HG02798 (cell line): ENCODE measurements at regions not wholly inside any gene's neighbourhood (a gene's known extent, or its start where the extent isn't known, plus 50 kb on each side); places are given as distances from the start of the nearest gene placed in this dataset.
"Not testable (repeated sequence)": the region's sequence is repeated elsewhere in the genome, so short reads cannot be mapped to it uniquely, and the experiment has no call there.

Source experiments
- ATAC-seq: cut with Tn5 transposase; IDR thresholded peaks from one replicate; pipeline ENCODE4 v1.9.1; 2021; ENCODE audit warnings: mild to moderate bottlenecking; ENCODE audit not compliant: unreplicated experiment, poor library complexity

DNA sequence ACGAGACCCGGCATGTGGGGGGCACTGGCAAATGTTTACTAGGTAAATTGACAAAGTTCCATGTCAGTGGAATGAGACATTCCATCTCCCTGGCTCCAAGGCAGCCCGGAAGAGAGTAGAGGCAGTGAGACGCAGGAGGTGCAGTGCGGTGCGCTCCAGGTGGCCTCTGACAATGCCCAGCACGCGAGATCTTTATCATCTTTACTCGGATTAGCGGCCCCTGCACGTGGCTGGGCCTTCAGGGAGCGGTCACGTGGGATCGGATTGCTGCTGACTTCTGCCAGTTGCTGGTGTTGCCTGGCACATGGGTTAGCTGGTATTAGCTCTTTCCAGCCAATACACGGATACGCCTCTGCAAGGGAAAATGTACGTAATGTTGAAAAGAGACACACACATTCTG lies 151.2 kb upstream of the ALKAL2 start:
- ATAC-seq: no peak

DNA sequence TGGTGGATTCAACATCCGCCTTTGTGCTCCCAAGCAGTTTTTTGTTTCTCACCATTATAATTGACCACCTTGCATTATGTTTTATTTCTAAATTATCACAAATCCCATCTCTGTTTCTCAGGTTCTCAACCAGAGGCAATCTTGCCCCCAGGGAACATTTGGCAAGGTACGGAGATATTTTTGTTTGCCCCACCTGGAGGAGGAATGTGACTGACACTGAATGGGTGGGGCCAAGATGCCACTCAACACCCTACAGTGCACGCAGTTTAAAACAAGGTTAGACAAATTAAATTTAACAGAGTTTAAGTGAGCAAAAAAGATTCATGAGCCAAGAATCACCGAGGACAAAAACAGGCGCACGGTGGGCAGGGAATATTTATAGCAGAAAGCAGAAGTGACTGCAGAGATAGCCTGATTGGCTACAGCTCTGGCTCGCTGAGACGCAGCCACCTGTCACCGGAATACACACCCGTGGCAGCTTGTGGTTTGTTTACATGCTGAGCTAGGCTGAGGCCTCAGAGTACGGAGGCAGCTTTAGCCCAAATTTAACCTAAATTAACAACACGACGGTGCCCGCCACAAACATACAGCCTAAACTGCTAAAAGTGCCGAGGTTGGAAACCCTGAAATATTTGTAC lies 150.0 kb upstream of the ALKAL2 start:
- peak; percentile 84 for ATAC-seq

DNA sequence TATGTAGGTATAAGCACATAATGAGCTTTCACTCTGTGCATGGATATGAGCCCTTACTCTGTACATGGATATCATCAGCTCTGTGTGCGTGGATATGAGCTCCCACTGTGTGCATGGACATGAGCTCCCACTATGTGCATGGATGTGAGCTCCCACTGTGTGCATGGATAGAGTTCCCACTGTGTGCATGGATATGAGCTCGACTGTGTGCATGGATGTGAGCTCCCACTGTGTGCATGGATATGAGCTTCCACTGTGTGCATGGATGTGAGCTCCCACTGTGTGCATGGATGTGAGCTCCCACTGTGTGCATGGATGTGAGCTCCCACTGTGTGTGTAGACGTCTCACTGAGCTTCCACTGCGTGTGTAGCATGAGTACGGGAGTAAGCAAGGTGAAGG lies 149.3 kb upstream of the ALKAL2 start:
- no peak for ATAC-seq

DNA sequence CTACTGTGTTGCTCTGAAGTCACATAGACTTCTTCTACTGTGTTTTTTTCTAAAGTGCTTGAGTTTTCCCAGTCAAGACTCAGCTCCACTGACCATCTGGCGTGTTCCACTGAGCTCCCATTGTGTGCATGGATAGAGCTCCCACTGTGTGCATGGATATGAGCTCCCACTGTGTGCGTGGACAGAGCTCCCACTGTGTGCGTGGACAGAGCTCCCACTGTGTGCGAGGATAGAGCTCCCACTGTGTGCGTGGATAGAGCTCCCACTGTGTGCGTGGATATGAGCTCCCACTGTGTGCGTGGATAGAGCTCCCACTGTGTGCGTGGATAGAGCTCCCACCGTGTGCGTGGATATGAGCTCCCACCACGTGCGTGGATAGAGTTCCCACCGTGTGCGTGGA lies 148.3 kb upstream of the ALKAL2 start:
- ATAC-seq: no peak

DNA sequence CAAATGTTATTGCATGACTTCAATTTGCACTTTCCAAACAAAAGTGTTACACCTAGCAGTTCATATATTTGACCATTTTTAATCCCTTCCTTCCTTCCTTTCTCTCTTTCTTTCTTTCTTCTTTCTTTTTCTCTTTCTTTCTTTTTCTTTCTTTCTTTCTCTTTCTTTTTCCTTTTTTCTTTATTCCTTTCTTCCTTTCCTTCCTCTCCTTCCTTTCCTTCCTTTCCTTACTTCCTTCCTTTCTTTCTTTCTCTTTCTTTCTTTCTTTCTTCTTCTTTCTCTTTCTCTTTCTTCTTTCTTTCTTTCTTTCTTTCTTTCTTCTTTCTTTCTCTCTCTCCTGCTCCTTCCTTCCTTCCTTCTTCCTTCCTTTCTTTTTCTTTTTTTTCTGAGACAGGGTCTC lies 146.7 kb upstream of the ALKAL2 start:
- no peak for ATAC-seq

DNA sequence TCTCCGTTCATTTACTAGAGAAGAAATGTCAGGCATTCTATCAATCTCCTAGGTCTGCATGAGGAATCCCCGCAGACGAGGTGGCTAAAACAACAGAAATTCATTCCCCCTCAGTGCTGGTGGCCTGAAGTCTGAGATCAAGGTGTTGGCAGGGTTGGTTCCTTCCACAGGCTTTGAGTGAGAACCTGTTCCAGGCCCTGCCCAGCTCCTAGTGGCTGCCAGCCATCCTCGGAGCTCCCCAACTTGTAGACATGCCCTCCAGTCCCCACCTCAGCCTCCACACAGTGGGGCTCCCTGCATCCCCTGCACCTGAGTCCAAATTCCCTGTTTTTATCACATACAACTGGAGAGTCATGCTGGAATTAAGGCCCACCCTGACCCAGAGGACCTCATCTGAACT lies 145.3 kb upstream of the ALKAL2 start:
- ATAC-seq: no peak

DNA sequence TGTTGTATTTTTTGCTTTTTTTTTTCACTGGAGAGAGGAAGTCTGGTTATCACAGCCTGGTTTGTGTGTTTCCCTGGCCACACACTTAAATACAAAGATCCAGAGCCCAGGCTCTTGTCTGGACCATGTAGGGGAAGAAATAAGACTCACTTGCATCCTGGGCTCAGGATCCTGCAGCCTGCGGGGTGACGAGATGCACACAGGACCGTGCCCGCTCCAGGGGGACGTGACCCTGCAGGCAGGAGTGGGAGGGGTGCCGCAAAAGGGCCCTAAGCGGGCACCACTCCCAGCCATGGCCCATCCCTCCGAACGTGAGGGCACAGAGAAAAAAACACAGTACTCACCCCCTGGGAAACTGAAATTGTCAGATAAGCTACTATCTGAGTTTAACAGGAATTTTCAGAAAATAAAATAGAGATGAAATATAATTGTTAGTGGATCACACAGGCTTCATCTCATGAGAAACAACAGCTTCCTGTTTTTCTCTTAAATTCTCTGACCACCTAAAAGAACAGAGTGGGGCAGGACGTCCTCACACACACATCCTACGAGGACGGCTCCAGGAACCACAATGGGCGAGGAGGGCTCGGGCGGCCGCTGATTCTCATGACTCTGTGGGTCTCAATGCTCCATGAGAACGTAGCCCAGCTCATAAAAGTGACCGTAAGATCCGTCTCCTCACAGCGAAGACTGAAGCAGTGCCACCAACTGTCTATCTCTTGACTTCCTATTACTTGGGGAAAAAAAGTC lies 142.6 kb upstream of the ALKAL2 start:
- no peak for ATAC-seq

DNA sequence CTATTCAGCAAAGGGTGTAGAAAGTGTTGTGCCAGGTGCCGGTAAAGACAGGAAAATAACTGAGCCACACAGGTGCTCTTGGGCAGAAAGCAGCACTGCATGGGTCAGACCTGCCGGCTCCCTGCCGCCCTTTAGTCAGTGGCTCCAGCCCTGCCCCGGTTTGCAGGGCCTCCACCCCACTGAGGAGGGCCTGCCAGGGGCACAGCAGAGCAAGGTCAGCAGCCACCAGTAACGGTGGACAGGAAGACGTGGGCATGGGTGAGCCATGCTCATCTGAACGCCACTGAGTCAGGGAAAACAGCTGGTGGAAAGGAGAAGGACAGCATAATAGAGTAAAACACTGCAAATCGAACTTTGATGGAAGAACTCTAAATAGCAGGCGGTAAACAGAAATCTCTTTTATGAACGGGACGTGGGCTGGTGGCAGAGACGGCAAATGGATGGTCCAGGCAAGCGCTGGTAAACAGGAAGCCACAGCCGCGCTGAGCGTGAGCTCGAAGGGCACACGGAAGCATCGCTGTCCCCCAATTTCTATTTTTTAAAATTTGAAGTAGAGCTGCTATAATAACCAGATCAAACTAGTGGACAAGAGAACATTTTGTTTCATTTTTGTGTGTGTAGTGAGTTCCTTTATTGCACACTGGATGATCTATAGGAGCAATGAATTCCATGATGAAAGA lies 141.8 kb upstream of the ALKAL2 start:
- no peak for ATAC-seq

DNA sequence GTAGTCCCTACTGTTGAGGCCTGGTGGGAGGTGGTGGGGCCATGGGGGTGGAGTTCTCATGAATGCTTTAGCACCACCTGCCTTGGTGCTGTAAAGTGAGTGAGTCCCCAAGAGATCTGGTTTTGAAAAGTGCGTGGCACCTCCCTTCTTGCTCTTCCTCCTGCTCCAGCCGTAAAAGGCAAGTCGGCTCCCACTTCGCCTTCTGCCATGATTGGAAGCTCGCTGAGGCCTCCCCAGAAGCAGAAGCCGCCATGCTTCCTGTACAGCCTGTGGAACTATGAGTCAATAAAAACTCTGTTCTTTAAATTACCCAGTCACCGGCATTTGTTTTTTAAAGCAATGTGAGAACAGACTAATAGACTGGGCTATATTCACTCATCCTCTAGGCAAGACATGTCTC lies 141.3 kb upstream of the ALKAL2 start:
- ATAC-seq: no peak

DNA sequence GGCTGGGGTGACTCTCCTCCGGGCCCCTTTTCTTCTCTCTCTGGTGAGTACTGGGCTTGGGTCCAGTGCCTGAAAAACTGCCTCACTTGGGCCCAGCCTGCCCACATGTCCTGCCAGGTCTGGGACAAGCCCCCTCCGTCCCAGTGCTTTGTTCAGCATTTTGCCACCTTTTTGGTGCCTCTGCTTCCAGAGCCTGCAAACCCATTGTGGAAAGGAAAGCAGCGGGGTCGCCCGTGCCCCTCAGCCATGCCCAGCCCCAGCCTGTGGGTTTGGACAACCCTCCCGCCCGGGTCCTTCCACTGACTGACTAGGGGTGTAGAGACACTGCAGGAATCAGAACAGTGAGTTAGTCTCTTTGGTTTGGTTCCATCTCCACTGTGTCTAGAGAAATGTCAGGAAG lies 140.7 kb upstream of the ALKAL2 start:
- no peak for ATAC-seq

DNA sequence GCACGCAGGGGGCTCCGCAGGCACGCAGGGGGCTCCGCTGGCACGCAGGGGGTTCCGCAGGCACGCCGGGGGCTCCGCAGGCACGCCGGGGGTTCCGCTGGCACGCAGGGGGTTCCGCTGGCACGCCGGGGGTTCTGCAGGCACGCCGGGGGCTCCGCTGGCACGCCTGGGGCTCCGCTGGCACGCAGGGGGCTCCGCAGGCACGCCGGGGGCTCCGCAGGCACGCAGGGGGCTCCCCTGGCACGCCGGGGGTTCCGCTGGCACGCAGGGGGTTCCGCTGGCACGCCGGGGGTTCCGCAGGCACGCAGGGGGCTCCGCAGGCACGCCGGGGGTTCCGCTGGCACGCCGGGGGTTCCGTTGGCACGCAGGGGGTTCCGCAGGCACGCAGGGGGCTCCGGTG lies 138.8 kb upstream of the ALKAL2 start:
- not testable (repeated sequence) for ATAC-seq

DNA sequence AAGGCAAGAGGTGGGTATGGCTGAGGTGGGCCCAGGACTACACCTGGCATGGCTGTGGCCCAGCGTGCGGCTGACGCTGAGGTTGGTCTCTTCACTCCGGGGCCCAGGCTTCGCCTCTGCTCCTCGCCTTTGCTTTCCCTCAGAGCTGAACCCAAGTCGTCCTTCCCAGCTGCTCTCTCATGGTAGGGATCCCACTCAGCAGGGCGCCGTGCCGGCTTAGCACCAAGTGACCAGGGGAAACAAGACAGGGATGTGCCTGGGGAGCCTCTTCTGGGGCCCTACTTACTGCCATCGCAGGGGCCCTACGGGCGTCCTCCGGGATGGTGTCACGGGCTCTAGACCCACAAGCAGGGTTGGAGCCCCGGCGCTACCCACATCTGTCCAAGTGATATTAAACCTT lies 138.1 kb upstream of the ALKAL2 start:
- no peak for ATAC-seq

DNA sequence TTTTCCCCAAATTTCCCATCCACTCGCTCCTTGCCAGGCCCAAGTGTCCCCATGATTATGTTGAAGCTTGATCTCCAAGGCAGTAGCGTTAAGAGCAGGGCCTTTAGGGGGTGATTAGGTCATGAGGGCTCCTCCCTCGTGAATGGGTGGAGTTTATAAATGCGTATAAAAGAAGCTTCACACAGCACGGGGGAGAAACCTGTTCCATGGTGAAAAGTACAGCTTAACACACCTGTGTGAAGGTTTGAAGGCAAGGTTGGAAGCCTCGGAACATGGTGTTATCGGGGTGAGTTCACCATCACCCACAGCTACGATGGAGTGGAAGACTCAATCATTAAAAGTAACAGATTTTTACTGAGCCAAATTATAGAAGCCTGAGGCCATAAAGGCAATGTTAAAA lies 137.4 kb upstream of the ALKAL2 start:
- ATAC-seq: no peak

DNA sequence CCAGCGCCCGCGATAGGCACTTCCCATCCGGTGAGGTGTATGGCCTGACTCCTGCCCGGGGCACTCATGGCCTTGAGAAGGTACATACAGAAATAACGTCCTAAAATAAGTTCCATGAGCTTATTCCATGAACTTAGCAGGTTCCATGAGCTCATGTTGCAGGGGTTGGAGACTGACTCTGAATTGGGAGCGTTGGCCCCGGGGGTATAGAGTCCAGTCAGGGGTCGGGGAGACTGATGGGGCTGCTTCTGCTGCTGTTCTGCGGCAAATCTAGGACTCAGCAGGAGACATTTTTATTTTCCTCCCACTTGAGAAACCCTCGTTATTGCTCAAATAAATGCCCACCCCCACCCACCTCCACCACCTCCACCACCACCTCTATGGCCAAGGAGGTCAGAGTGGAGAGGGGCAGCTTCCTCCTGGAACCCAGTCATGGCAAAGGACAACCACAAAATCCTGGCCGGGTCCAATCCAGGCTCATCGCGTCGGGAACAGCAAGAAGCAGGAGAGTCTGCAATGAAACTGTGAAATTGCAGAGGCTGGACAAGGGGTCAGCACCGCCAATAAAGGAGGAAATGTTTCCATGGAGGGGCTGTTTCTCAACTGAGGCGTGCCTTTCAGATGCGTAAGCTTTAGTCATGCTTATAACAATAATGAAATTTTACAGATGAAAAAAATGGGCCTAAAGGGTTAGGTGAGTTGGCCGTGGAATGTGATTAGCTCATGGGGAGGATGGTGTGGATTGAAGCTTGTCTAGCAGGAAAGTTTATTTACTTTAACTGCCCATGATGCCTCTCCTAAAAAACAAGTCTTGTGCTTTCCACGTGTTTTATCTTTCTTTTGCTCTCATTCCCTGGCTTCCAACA lies 136.6 kb upstream of the ALKAL2 start:
- no peak for ATAC-seq

DNA sequence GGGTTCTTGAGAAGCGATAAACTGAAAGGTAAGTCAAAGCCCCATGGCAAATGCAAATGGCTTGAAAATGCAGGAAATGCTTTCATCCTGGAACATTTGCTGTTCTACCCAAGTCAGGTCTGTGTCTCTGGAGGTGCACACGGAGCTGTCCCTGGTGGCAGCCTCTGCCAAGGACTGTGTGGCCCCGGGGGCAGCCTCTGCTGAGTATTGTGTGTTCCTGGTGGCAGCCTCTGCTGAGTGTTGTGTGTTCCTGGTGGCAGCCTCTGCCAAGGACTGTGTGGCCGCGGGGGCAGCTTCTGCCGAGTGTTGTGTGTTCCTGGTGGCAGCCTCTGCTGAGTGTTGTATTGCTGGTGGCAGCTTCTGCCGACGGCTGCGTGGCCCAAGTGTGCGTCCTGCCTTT lies 135.6 kb upstream of the ALKAL2 start:
- ATAC-seq: no peak

DNA sequence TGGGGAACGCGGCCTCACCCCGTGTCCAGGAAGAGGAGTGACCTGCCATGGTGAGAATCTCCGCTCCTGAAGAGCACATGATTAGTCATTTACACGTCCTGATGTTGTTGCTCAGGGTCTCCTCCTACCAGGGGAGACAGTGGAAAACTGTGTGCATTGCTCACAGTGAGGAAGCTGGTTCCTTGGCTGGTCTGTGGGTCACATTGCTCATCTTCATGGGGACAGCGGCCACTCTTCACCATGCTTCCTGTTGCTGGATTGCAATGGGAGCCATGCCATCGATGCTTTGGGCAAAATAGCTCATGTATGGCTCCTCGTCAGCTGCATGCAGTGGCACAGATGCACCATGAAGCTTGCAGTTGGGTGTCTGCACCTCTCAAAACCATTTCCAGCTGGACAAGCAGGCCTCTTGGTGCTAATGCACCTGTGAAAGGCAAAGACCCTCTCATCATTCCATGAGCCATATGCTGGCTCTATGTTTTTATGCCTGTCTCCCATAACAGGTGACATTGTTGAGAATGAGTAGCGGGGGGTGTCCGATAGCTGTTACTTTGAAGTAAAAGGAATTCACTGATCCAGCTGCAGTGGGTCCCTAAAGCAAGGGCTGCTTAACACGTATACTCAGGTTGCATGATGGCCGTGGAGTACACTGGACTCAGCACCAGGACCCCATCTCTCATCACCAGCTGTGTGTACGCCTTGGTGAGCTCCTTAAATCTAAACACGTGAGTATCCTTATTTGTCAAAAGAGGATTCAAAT lies 135.0 kb upstream of the ALKAL2 start:
- no peak for ATAC-seq

DNA sequence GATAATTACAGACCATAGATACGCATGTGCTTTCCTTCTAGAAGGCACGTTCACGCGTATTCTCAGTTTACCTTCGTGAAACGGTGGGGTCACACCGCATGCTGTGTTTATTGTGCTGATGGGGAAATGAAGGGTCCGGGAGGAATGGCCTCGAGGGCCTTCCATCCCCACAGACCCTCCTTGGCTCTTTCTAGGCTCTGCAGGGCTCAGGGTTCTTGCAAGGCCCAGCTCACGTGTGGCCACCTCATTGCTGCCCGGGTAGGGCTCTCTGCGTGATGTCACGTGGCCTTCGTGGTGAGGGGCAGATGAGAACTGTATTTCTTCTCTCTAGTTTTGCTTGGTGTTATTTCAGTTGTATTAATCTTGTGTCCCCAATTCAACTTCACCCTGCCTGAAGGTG lies 133.5 kb upstream of the ALKAL2 start:
- ATAC-seq: no peak

DNA sequence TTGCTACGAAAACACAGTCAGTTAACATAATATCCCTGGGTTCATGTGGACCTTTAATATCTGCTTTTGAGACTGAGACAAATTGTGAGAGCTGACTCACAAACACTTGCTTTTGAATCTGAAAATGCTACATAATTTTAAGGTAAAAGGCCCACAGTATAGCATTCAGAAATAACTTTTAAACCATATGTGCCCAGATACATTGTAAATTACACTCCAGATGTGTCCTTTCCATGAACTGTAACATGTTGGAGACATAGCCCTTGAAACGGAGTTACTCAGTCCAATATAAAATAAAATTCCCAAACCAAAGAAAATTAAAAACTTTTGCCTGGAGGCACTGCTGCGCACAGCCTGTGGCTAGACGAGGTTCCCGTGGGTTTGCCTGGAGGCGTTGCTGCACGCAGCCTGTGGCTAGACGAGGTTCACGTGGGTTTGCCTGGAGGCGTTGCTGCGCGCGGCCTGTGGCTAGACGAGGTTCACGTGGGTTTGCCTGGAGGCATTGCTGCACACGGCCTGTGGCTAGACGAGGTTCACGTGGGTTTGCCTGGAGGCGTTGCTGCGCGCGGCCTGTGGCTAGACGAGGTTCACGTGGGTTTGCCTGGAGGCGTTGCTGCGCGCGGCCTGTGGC lies 131.9 kb upstream of the ALKAL2 start:
- ATAC-seq: no peak

DNA sequence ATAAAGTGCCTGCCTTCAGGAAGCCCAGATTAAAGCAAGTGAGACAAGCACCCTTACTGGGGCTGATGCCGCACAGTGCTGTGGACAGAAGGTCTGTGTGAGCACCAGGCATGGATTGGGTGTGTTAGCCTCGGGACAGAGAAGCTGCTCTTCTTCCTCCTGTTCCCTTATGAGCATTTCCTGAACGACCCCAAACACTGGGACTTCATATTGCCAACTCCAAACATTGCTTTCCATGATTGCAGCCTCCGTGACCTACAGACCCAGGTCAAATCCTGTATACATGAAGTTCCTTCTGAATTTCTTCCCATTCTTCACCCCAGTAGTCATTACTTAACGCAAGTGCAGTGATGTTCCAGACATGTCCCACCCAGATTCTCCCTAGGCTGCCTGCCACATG lies 129.8 kb upstream of the ALKAL2 start:
- no peak for ATAC-seq

DNA sequence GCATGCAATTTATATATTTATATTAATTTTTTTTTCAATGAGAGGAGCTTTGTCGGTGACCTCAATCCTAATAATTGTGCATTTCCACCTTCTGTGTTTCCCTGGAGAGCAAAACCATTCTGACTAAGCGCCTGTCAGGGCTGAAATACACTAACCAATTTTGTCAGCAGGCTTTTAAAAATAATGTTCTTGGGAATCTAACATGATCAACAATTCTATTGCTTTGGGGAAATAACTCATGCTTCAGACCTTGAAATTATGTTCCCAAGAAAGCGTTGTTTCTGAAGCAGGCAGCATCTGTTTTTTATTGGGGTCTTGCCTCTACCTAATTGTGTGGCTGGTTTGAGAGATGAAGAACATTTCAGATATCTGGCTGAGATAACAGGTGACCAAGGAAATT lies 129.1 kb upstream of the ALKAL2 start:
- ATAC-seq: no peak
